ENCODE measurements at regions not wholly inside any gene's neighbourhood (a gene's known extent, or its start where the extent isn't known, plus 50 kb on each side); places are given as distances from the start of the nearest gene placed in this dataset.
"Not testable (repeated sequence)": the region's sequence is repeated elsewhere in the genome, so short reads cannot be mapped to it uniquely, and the experiment has no call there.

- no peak for DNase-seq
These were observed 1569.2 kb upstream of the ADGRL3 start for GRCh38 chr4:59630922-59631321.

GRCh38 chr4:59637596-59637995 is 1562.5 kb upstream of the ADGRL3 start:
- no peak for DNase-seq

- no peak for DNase-seq
These were observed 1556.4 kb upstream of the ADGRL3 start for GRCh38 chr4:59643682-59644081.

GRCh38 chr4:59644765-59645164 is 1555.4 kb upstream of the ADGRL3 start:
- DNase-seq = no peak

- DNase-seq = no peak
These were observed 1554.0 kb upstream of the ADGRL3 start for GRCh38 chr4:59646082-59646481.

GRCh38 chr4:59647011-59647410 is 1553.1 kb upstream of the ADGRL3 start:
- no peak for DNase-seq

- DNase-seq = no peak
These were observed 1552.6 kb upstream of the ADGRL3 start for GRCh38 chr4:59647500-59647899.

- no peak for DNase-seq
These were observed 1549.3 kb upstream of the ADGRL3 start for GRCh38 chr4:59650861-59651260.

GRCh38 chr4:59655996-59656395 is 1544.1 kb upstream of the ADGRL3 start:
- no peak for DNase-seq

- DNase-seq = no peak
These were observed 1535.4 kb upstream of the ADGRL3 start for GRCh38 chr4:59664771-59665170.

- no peak for DNase-seq
These were observed 1533.5 kb upstream of the ADGRL3 start for GRCh38 chr4:59666645-59667044.

GRCh38 chr4:59671037-59671436 is 1529.1 kb upstream of the ADGRL3 start:
- DNase-seq = no peak

GRCh38 chr4:59676389-59676788 is 1523.7 kb upstream of the ADGRL3 start:
- DNase-seq = no peak

GRCh38 chr4:59676992-59677391 is 1523.1 kb upstream of the ADGRL3 start:
- not testable (repeated sequence) for DNase-seq

GRCh38 chr4:59685626-59686025 is 1514.5 kb upstream of the ADGRL3 start:
- no peak for DNase-seq

GRCh38 chr4:59689149-59689548 is 1511.0 kb upstream of the ADGRL3 start:
- no peak for DNase-seq

- DNase-seq = no peak
These were observed 1504.6 kb upstream of the ADGRL3 start for GRCh38 chr4:59695355-59696053.

- DNase-seq = no peak
These were observed 1502.1 kb upstream of the ADGRL3 start for GRCh38 chr4:59698041-59698440.

- no peak for DNase-seq
These were observed 1499.5 kb upstream of the ADGRL3 start for GRCh38 chr4:59700651-59701050.

GRCh38 chr4:59704616-59705015 is 1495.5 kb upstream of the ADGRL3 start:
- no peak for DNase-seq

- no peak for DNase-seq
These were observed 1487.7 kb upstream of the ADGRL3 start for GRCh38 chr4:59712470-59712869.

- DNase-seq = not testable (repeated sequence)
These were observed 1475.8 kb upstream of the ADGRL3 start for GRCh38 chr4:59724286-59724685.

- no peak for DNase-seq
These were observed 1472.4 kb upstream of the ADGRL3 start for GRCh38 chr4:59727745-59728144.

- no peak for DNase-seq
These were observed 1471.6 kb upstream of the ADGRL3 start for GRCh38 chr4:59728496-59728895.

- DNase-seq = no peak
These were observed 1470.8 kb upstream of the ADGRL3 start for GRCh38 chr4:59729321-59729720.

All from HCEC 1CT (cell line).